ENCODE measurements at regions not wholly inside any gene's neighbourhood (a gene's known extent, or its start where the extent isn't known, plus 50 kb on each side); places are given as distances from the start of the nearest gene placed in this dataset.

- no peaks in the 10 kb centered on the region for H3K9me3 ChIP-seq (ENCODE audit: insufficient read depth, low read depth, low read length)
- H3K27me3 Mint-ChIP-seq (ENCODE audit: low read depth, unreplicated experiment) = no peaks in the 10 kb centered on the region
- no peak for DNase-seq (ENCODE audit: low read depth)
- no peak overlapping the region for H3K27ac Mint-ChIP-seq (ENCODE audit: unreplicated experiment)
- no peak overlapping the region for H2AFZ ChIP-seq (ENCODE audit: low read depth, low read length)
- H3K4me1 Mint-ChIP-seq (ENCODE audit: low read depth, unreplicated experiment) = peaks cover 21% of the 10 kb centered on the region
- H3K9me3 Mint-ChIP-seq (ENCODE audit: unreplicated experiment) = no peaks in the 10 kb centered on the region
- no peak overlapping the region for H3K9ac ChIP-seq (ENCODE audit: low read length)
- H3K4me3 Mint-ChIP-seq (ENCODE audit: unreplicated experiment) = no peak overlapping the region
- no peak for TF ChIP-seq EZH2 (IDR thresholded peaks at IDR 0.05; ENCODE audit: insufficient read depth, low read length)
- no peak for TF ChIP-seq CTCF (IDR thresholded peaks at IDR 0.05; ENCODE audit: insufficient read depth, low read depth, low read length)
- H3K27me3 ChIP-seq (ENCODE audit: insufficient read depth, low read length) = no peaks in the 10 kb centered on the region
- peak overlapping the region; percentile 38 for H3K4me2 ChIP-seq (ENCODE audit: low read length)
- no peak overlapping the region for H3K4me3 ChIP-seq (ENCODE audit: insufficient read depth, low read depth, low read length)
- peaks cover 10% of the 10 kb centered on the region for H3K4me1 ChIP-seq (ENCODE audit: insufficient read depth, low read length)
- H4K20me1 ChIP-seq (ENCODE audit: insufficient read depth, low read length) = no peaks in the 10 kb centered on the region
- H3K36me3 Mint-ChIP-seq (ENCODE audit: low read depth, unreplicated experiment) = no peaks in the 10 kb centered on the region
- no peak overlapping the region for H3K27ac ChIP-seq (ENCODE audit: low read depth, low read length)
- no peaks in the 10 kb centered on the region for H3K36me3 ChIP-seq (ENCODE audit: insufficient read depth, low read length)
- FAIRE-seq = no peak
- no peaks in the 10 kb centered on the region for H3K79me2 ChIP-seq (ENCODE audit: insufficient read depth, low read length)
These were observed 123.7 kb upstream of the NFIB start for GRCh38 chr9:14437354-14438231.

GRCh38 chr9:14435871-14436270 lies 121.9 kb upstream of the NFIB start:
- H3K9me3 Mint-ChIP-seq (ENCODE audit: unreplicated experiment) = no peaks in the 10 kb centered on the region
- no peak overlapping the region for H3K27ac Mint-ChIP-seq (ENCODE audit: unreplicated experiment)
- no peaks in the 10 kb centered on the region for H3K36me3 Mint-ChIP-seq (ENCODE audit: low read depth, unreplicated experiment)
- peaks cover 7% of the 10 kb centered on the region for H3K9me3 ChIP-seq (ENCODE audit: insufficient read depth, low read depth, low read length)
- no peak overlapping the region for H3K4me3 Mint-ChIP-seq (ENCODE audit: unreplicated experiment)
- FAIRE-seq = no peak
- H2AFZ ChIP-seq (ENCODE audit: low read depth, low read length) = no peak overlapping the region
- H3K4me1 ChIP-seq (ENCODE audit: insufficient read depth, low read length) = peaks cover 10% of the 10 kb centered on the region
- DNase-seq (ENCODE audit: low read depth) = no peak
- no peaks in the 10 kb centered on the region for H3K79me2 ChIP-seq (ENCODE audit: insufficient read depth, low read length)
- TF ChIP-seq EZH2 (IDR thresholded peaks at IDR 0.05; ENCODE audit: insufficient read depth, low read length) = no peak
- no peak for TF ChIP-seq CTCF (IDR thresholded peaks at IDR 0.05; ENCODE audit: insufficient read depth, low read depth, low read length)
- peaks cover 21% of the 10 kb centered on the region for H3K4me1 Mint-ChIP-seq (ENCODE audit: low read depth, unreplicated experiment)
- no peak overlapping the region for H3K27ac ChIP-seq (ENCODE audit: low read depth, low read length)
- H4K20me1 ChIP-seq (ENCODE audit: insufficient read depth, low read length) = no peaks in the 10 kb centered on the region
- H3K4me2 ChIP-seq (ENCODE audit: low read length) = no peak overlapping the region
- no peaks in the 10 kb centered on the region for H3K27me3 ChIP-seq (ENCODE audit: insufficient read depth, low read length)
- H3K27me3 Mint-ChIP-seq (ENCODE audit: low read depth, unreplicated experiment) = no peaks in the 10 kb centered on the region
- no peak overlapping the region for H3K9ac ChIP-seq (ENCODE audit: low read length)
- no peaks in the 10 kb centered on the region for H3K36me3 ChIP-seq (ENCODE audit: insufficient read depth, low read length)
- no peak overlapping the region for H3K4me3 ChIP-seq (ENCODE audit: insufficient read depth, low read depth, low read length)
